Keratinocyte (primary cell): ENCODE measurements at regions not wholly inside any gene's neighbourhood (a gene's known extent, or its start where the extent isn't known, plus 50 kb on each side); places are given as distances from the start of the nearest gene placed in this dataset.

Source experiments
- DNase-seq: peaks from one replicate; pipeline ENCODE4 v3.0.0-alpha.2; 2011; ENCODE audit warnings: low read depth, missing footprints, low spot score
- FAIRE-seq: peaks from 2 replicates; lab custom pipeline; 2011; peaks lifted over from hg19 to GRCh38; lab: Jason Lieb, UNC
- H2AFZ ChIP-seq: 2 replicates; pipeline ENCODE4 v1.6.0; 2012; ENCODE audit warnings: low read length, control low read depth, inconsistent platforms; ENCODE audit not compliant: control insufficient read depth
- H3K27ac ChIP-seq: 2 replicates; pipeline ENCODE4 v1.5.1; 2011; ENCODE audit warnings: low read length; ENCODE audit not compliant: control insufficient read depth, insufficient read depth
- H3K27me3 ChIP-seq: 3 replicates; pipeline ENCODE4 v1.6.0; 2011; ENCODE audit warnings: low read length; ENCODE audit not compliant: control insufficient read depth, insufficient read depth; ENCODE audit errors: extremely low read depth
- H3K36me3 ChIP-seq, 2 experiments: 2 replicates in 1 of 2; 3 replicates in 1 of 2; pipeline ENCODE4 v1.5.1; 2011; ENCODE audit warnings: low read length in 2 of 2, mild to moderate bottlenecking in 1 of 2; ENCODE audit not compliant: control insufficient read depth in 2 of 2, insufficient read depth in 2 of 2; ENCODE audit errors: extremely low read depth in 1 of 2
- H3K4me1 ChIP-seq: 3 replicates; pipeline ENCODE4 v1.5.1; 2011; ENCODE audit warnings: low read length; ENCODE audit not compliant: control insufficient read depth, insufficient read depth; ENCODE audit errors: extremely low read depth
- H3K4me2 ChIP-seq: 3 replicates; pipeline ENCODE4 v1.6.0; 2011; ENCODE audit warnings: low read depth, low read length; ENCODE audit not compliant: control insufficient read depth, insufficient read depth; ENCODE audit errors: extremely low read depth
- H3K4me3 ChIP-seq, 3 experiments: fragments of 200-600 bp in 1 of 3; sonication (generic) in 1 of 3; 2 replicates in 2 of 3; 3 replicates in 1 of 3; pipeline ENCODE4 v1.5.1; 2011 to 2016; ENCODE audit warnings: low read length in 3 of 3, mild to moderate bottlenecking in 3 of 3, control low read depth in 2 of 3, inconsistent platforms in 1 of 3, low read depth in 1 of 3, mixed read lengths in 1 of 3, mixed run types in 1 of 3, moderate library complexity in 1 of 3; ENCODE audit not compliant: control insufficient read depth in 2 of 3, insufficient read depth in 2 of 3; ENCODE audit errors: extremely low read depth in 1 of 3
- H3K79me2 ChIP-seq: 2 replicates; pipeline ENCODE4 v1.6.0; 2012; ENCODE audit warnings: low read length; ENCODE audit not compliant: control insufficient read depth, insufficient read depth
- H3K9ac ChIP-seq: 3 replicates; pipeline ENCODE4 v1.6.0; 2011; ENCODE audit warnings: low read length; ENCODE audit not compliant: control insufficient read depth, insufficient read depth; ENCODE audit errors: extremely low read depth
- H3K9me1 ChIP-seq: 3 replicates; pipeline ENCODE4 v1.6.0; 2011; ENCODE audit warnings: low read length; ENCODE audit not compliant: control insufficient read depth, insufficient read depth; ENCODE audit errors: extremely low read depth
- H3K9me3 ChIP-seq: 2 replicates; pipeline ENCODE4 v1.5.1; 2012; ENCODE audit warnings: low read depth, low read length; ENCODE audit not compliant: control insufficient read depth
- H4K20me1 ChIP-seq: 3 replicates; pipeline ENCODE4 v1.6.0; 2011; ENCODE audit warnings: low read length; ENCODE audit not compliant: control insufficient read depth, insufficient read depth; ENCODE audit errors: extremely low read depth
- EZH2 ChIP-seq: IDR thresholded peaks from one replicate; pipeline ENCODE4 v1.6.1; 2012; ENCODE audit warnings: inconsistent platforms, mild to moderate bottlenecking, low read length, moderate library complexity
- dilution Hi-C: fragments of 300-500 bp; cut with MboI; formaldehyde crosslinking; loops from one replicate; pipeline ENCODE4 v1.7.0; 2020; ENCODE audit warnings: low sequenced_read_pairs; ENCODE audit not compliant: extremely low pct_ligation_motif_present
- TF ChIP-seq, protein P1 (sequence below), 3 experiments: IDR thresholded peaks in 1 of 3; conservative IDR thresholded peaks in 1 of 3; optimal IDR thresholded peaks in 1 of 3; 2 replicates in 2 of 3; 3 replicates in 1 of 3; pipeline versions ENCODE3 to v1.5.1; 2011; ENCODE audit warnings: low read length in 3 of 3, mild to moderate bottlenecking in 3 of 3, moderate library complexity in 2 of 3, control low read depth in 1 of 3, inconsistent platforms in 1 of 3; ENCODE audit not compliant: insufficient read depth in 2 of 3; ENCODE audit errors: extremely low read depth in 1 of 3

DNA sequence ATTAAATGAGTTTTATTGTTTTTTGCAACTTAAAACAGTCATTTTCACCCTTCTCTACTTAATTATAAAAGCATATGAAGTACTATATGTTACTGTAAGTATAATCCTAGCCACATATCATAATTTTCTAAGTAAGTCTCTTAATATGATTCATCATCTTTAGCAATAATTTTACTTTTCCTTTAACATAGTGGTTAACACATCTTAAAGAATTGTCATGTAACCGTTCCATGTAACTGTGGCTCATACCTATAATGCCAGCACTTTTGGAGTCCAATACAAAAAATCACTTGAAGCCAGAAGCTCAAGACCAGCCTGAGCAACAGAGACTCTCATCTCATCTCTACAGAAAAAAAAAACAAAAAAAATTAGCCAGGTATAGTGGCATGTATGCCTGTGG, 260.6 kb upstream of the DUSP10 start:
- Histone ChIP-seq H3K9me3 (no peaks in the 10 kb centered on the region), H4K20me1 (no peaks in the 10 kb centered on the region), H3K27ac (no peak overlapping the region), H3K9me1 (no peaks in the 10 kb centered on the region), H3K4me3 (no peak overlapping the region), H3K36me3 (no peaks in the 10 kb centered on the region), H3K4me1 (no peaks in the 10 kb centered on the region), H3K27me3 (no peaks in the 10 kb centered on the region), H3K9ac (no peak overlapping the region), H3K4me2 (no peak overlapping the region), H2AFZ (no peak overlapping the region), H3K79me2 (no peaks in the 10 kb centered on the region)
- no peak for FAIRE-seq
- TF ChIP-seq, protein P1, sequence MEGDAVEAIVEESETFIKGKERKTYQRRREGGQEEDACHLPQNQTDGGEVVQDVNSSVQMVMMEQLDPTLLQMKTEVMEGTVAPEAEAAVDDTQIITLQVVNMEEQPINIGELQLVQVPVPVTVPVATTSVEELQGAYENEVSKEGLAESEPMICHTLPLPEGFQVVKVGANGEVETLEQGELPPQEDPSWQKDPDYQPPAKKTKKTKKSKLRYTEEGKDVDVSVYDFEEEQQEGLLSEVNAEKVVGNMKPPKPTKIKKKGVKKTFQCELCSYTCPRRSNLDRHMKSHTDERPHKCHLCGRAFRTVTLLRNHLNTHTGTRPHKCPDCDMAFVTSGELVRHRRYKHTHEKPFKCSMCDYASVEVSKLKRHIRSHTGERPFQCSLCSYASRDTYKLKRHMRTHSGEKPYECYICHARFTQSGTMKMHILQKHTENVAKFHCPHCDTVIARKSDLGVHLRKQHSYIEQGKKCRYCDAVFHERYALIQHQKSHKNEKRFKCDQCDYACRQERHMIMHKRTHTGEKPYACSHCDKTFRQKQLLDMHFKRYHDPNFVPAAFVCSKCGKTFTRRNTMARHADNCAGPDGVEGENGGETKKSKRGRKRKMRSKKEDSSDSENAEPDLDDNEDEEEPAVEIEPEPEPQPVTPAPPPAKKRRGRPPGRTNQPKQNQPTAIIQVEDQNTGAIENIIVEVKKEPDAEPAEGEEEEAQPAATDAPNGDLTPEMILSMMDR (optimal IDR thresholded peaks at IDR 0.05 in 1 of 3, IDR thresholded peaks at IDR 0.05 in 1 of 3, conservative IDR thresholded peaks at IDR 0.05 in 1 of 3; ENCODE audit: extremely low read depth in 1 of 3, insufficient read depth in 2 of 3, low read length in 3 of 3) = no peak
- TF ChIP-seq EZH2 = no peak
- DNase-seq = no peak
- dilution Hi-C loops = no loop called here

- Histone ChIP-seq H3K4me3 (no peak overlapping the region), H3K4me2 (no peak overlapping the region), H2AFZ (no peak overlapping the region), H4K20me1 (no peaks in the 10 kb centered on the region), H3K9ac (no peak overlapping the region), H3K27ac (no peak overlapping the region), H3K9me1 (no peaks in the 10 kb centered on the region), H3K4me1 (peaks cover 3% of the 10 kb centered on the region), H3K79me2 (no peaks in the 10 kb centered on the region), H3K9me3 (no peaks in the 10 kb centered on the region), H3K27me3 (no peaks in the 10 kb centered on the region), H3K36me3 (no peaks in the 10 kb centered on the region)
- TF ChIP-seq, protein P1 (optimal IDR thresholded peaks at IDR 0.05 in 1 of 3, IDR thresholded peaks at IDR 0.05 in 1 of 3, conservative IDR thresholded peaks at IDR 0.05 in 1 of 3; ENCODE audit: extremely low read depth in 1 of 3, insufficient read depth in 2 of 3, low read length in 3 of 3) = no peak
- TF ChIP-seq EZH2 = no peak
- no peak for FAIRE-seq
- DNase-seq = no peak
- dilution Hi-C loops = no loop called here
Measured at GRCh38 chr1:222000131-222000530, 258.2 kb upstream of the DUSP10 start.
